Motor neuron (in vitro differentiated cells): ENCODE measurements at regions not wholly inside any gene's neighbourhood (a gene's known extent, or its start where the extent isn't known, plus 50 kb on each side); places are given as distances from the start of the nearest gene placed in this dataset.

Experiments
- ATAC-seq, 8 experiments: fragments of 200-7000 bp; cut with Tn5 transposase; replicated peaks in 6 of 8; 2 replicates each; pipeline ENCODE4 v1.8.0; 2021; ENCODE audit warnings: mild to moderate bottlenecking in 8 of 8, moderate library complexity in 8 of 8
- H3K27ac ChIP-seq, 2 donors: fragments of 250-450 bp; sonication (Bioruptor Pico); 2 replicates each; pipeline ENCODE4 v1.9.0; 2021; ENCODE audit warnings: antibody characterized with exemption in 2 of 2, mild to moderate bottlenecking in 2 of 2, moderate library complexity in 1 of 2
- H3K4me1 ChIP-seq, 2 donors: fragments of 250-450 bp; sonication (Bioruptor Pico); replicated peaks in 1 of 2; 2 replicates each; pipeline ENCODE4 v1.6.1; 2021; ENCODE audit warnings: antibody characterized with exemption in 2 of 2, mild to moderate bottlenecking in 2 of 2, moderate library complexity in 1 of 2
- H3K4me3 ChIP-seq, 5 donors: fragments of 250-450 bp; sonication (Bioruptor Pico); 2 replicates each; pipeline ENCODE4 v1.9.0; 2021; ENCODE audit warnings: antibody characterized with exemption in 5 of 5, mild to moderate bottlenecking in 5 of 5, moderate library complexity in 4 of 5
- WGBS, 10 experiments: fragments of 450-650 bp; shearing (Covaris generic); methylation state at CpG; one replicate each; pipeline ENCODE4 v1.0.0; 2022; 5-methylcytosine and 5-hydroxymethylcytosine counted together
- in situ Hi-C, 9 experiments: fragments of 400-800 bp; cut with MboI; loops; one replicate each; pipeline ENCODE4 v1.15.0; 2021; ENCODE audit warnings: low sequenced_read_pairs in 9 of 9, low pct_unique_long_range_greater_than_20kb in 2 of 9; ENCODE audit not compliant: unreplicated experiment in 9 of 9

DNA sequence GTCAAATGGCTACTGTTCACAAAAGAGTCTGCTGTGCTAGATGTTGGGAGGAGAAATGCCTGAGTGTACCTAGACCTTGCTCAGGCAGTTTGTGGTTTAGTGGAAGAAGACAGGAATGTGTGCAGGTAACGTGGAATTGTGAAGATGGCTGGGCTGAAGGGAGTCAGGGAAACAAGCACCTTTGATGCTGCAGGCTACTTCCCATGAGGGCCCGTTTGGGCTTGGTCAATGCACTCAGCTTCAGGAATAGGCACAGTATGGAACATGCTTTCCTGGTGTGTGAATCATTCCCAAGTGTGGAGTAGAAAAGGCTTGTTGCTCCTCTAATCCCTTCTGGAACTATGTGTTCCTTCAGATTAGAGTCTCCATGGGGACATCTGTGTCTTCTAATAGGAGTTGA, 318.3 kb upstream of the MTNR1B start:
- ATAC-seq: no peak
- in situ Hi-C loops: no loop called here
- 17 to 100% (median 75%) methylated on average over 1 to 2 of the region's 2 CpGs; no CpG with 5 or more reads in 4 of the 10 experiments for WGBS, 10 experiments
- Histone ChIP-seq H3K4me1 (peaks cover 4 to 14% of the 10 kb centered on the region in 2 donors), H3K4me3 (no peak overlapping the region), H3K27ac (no peak overlapping the region)

DNA sequence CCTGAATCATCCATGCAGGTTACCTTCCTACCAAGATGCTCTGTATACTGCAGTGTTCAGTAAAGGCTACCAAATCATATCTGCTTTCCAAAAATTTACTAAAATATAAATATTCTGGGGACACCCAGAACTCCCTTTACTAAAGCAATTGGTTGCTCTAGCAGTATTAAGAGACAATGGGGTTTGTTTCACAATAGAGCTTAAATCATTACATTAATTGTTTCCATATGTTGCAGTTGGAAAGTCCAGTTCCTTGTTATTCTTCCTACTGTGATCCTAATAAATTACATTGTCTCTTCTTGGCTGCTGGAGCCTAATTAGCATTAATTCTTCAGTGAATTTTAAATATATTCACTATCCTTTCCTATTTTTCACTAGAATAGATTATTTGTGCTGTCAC, 316.0 kb upstream of the MTNR1B start:
- Histone ChIP-seq H3K4me1 (peaks cover 6 to 15% of the 10 kb centered on the region in 2 donors), H3K4me3 (no peak overlapping the region), H3K27ac (no peak overlapping the region)
- in situ Hi-C loops: no loop called here
- peak in 1 of 8 experiments; percentile 25 for ATAC-seq

DNA sequence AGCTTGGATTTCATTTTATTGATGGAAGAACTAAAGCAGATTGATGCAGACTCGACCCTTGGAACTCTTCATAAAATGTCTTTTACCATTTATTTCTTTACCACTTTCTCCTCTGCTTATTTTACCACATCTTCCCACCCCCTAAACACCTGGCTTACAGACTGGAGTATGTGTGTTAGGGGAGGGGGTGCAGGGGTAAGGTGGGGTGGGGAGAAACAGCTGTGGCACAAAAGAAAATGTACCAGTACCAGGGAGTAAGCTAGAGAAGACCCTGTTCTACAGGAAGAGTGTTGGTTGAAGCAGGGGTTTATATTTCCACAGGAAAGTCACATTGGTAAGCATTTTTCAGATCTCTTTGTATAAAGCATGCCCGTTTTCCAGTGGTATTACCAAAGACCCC, 312.7 kb upstream of the MTNR1B start:
- Histone ChIP-seq H3K27ac (no peak overlapping the region), H3K4me3 (no peak overlapping the region), H3K4me1 (peaks cover 6 to 15% of the 10 kb centered on the region in 2 donors)
- no peak for ATAC-seq
- WGBS, 10 experiments: 0 to 100% (median 80%) methylated on average over 1 to 2 of the region's 2 CpGs; no CpG with 5 or more reads in 3 of the 10 experiments
- in situ Hi-C loops: no loop called here

DNA sequence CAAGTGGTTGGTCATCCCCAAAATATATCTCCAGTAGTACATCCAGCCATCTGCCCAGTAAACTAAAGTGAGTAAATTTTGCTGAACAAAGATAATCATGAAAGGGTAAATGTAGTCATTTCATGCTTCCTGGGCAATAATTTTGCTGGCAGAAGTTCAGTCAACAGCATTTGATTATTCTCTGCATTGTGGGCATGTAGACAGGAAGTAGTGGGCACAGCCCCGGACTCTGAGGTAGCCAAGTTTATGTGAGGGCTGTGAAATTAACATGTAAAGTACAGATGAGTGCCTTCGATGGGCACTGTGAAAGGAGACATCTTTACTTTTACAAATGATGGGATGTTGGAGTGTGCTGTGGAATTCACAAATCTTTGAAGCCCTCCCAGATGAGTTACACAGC, 312.2 kb upstream of the MTNR1B start:
- H3K27ac ChIP-seq: no peak overlapping the region
- in situ Hi-C loops: no loop called here
- 0 to 100% (median 54%) methylated on average over 1 to 2 of the region's 2 CpGs; no CpG with 5 or more reads in 2 of the 10 experiments for WGBS, 10 experiments
- H3K4me1 ChIP-seq: peaks cover 6 to 15% of the 10 kb centered on the region in 2 donors
- ATAC-seq: no peak
- H3K4me3 ChIP-seq: no peak overlapping the region

DNA sequence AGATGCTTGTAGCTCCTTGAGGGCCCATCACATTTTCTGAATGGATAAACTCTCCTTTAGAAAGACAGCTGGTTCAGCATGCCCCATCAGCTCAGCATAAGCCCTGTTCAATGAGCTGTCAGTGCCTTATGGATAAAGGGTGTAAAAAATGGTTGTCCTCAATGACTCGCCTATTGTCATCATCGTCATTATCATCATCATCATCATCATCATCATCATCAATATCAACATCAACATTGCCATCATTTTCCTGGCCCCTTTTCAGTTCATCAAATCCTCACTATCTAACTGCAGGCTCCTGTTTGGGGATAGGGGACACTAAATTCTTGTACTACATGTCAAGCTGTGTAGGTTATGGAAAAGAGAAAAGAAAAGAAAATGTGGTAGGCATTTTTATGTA, 310.7 kb upstream of the MTNR1B start:
- Histone ChIP-seq H3K4me3 (no peak overlapping the region), H3K4me1 (peaks cover 6 to 9% of the 10 kb centered on the region in 2 donors), H3K27ac (no peak overlapping the region)
- no peak for ATAC-seq
- 20 to 93% (median 68%) methylated on average over 1 to 2 of the region's 2 CpGs; no CpG with 5 or more reads in 2 of the 10 experiments for WGBS, 10 experiments
- in situ Hi-C loops: no loop called here

DNA sequence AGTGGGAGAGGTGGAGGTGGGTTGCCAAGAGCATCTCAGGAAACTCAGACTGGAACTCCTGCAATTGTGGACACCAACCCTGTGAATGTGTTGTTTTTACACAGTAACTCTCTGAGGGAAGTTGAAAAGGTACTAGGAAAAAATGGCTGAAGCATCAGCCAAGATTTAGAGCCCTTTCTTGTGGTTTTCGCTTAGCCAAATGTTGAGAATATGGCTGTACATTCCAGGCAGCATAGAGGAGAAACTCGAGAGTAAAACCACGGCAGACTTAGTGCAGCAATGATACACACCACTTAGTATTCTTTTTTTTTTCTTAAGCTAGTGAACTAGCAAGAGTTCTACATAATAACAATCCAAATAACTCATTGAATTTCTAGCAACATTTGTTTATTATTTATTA, 309.7 kb upstream of the MTNR1B start:
- whole genome bisulfite sequencing, 10 experiments: 0 to 100% (median 87%) methylated on average over 1 to 3 of the region's 3 CpGs; no CpG with 5 or more reads in 2 of the 10 experiments
- Histone ChIP-seq H3K4me1 (peaks cover 4 to 6% of the 10 kb centered on the region in 2 donors), H3K27ac (no peak overlapping the region), H3K4me3 (no peak overlapping the region)
- in situ Hi-C loops: no loop called here
- no peak for ATAC-seq

DNA sequence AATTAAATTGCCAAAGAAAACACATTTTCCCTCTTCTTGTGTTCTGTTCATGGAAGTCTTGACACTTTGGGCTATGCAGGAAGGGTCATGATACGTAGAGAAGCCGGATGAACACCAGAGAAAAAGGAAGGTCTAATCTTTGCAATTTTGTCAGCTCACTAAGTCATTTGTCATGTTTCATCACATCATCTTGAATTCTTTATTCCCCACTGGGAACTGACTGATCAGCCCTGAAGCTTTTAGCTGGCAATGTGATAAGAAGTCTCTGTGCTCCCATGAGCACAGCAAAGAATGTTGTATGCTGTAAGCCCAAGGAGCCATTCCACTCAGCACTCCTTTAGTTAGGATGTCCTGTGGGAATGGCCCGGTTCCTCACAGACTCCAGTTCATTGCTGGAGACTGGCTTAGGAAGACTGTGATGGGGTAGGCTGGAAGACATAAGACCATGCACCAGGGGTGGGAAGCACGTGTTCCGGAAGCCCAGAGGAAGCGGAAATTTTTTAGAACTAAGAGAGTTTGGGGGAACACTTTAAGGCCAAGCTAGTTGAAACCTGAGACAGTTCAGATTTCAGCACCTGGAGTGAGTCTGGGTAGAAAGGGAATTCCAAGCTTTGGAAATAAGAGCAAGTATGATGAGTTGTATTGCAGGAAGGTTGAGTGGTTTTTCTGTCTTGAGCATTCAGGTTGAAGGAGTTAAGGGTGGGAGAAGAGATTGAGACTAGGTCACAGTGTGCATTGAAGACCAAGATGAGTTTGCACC, 306.7 kb upstream of the MTNR1B start:
- in situ Hi-C loops: no loop called here
- peaks cover 3 to 6% of the 10 kb centered on the region in 2 donors for H3K4me1 ChIP-seq
- WGBS, 10 experiments: 42 to 100% (median 83%) methylated on average over 1 to 6 of the region's 6 CpGs; no CpG with 5 or more reads in 1 of the 10 experiments
- H3K4me3 ChIP-seq: no peak overlapping the region
- no peak for ATAC-seq
- H3K27ac ChIP-seq: no peak overlapping the region

DNA sequence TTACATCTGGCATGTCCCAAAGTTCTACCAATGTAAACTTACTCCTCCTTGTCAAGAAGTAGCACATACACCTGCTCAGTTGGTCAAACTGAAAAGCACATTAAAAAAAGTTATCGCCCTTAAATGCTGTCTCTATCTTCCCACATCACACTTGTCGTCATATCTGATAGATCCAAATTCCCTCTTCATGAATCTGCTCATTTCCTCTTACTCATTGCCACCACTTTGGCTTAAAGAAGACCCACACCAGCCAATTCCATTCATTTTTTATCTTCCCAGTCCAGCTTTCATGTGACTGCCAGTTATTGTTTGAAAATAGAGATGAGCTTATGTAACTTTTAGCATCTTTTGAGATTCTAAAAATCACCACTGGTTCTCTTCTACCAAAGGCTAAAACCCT, 305.9 kb upstream of the MTNR1B start:
- ATAC-seq: no peak
- Histone ChIP-seq H3K4me1 (peaks cover 10 to 13% of the 10 kb centered on the region in 2 donors), H3K4me3 (no peak overlapping the region), H3K27ac (no peak overlapping the region)
- in situ Hi-C loops: no loop called here
- WGBS, 10 experiments: 34 to 100% (median 77%) methylated on average over 2 of the region's 2 CpGs; no CpG with 5 or more reads in 4 of the 10 experiments

DNA sequence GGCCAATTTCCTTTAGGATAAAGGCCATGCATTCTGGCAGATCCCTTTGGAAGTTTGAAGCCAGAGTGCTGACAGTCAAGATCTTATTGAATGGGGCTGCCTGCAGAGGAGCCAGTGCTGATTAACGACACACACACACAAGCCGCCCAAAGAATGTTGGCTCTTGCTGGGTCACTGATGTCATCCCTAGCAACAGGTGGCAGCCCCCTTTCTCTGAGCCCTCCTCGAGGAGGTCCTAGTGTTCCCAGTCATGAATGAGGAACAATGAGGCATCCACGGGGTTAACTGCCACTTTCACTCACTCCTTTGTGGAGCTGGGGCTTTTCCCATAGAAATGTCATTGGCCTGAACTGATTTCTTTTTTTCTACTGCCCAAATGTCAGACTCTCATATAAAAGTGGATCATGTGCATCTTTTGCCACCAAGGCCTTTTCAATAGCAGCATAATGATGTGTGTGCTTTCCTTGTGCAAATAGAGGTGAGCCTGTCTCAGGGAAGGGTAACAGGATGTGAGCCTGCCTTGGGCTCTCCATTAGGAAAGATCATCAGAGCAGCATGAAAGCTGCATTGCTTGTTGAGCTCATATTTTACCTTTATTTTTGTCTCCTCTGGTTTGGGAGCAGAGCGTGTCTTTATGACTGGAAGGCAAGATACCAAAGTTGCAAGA, 301.8 kb upstream of the MTNR1B start:
- Histone ChIP-seq H3K4me3 (no peak overlapping the region), H3K27ac (peak overlapping the region; percentile 32 to 36), H3K4me1 (peaks cover 16 to 38% of the 10 kb centered on the region in 2 donors)
- peak in 5 of 8 experiments; percentile 92 to 94 (median 93) for ATAC-seq
- WGBS, 10 experiments: 6 to 68% (median 36%) methylated on average over 1 to 4 of the region's 5 CpGs
- in situ Hi-C loops: no loop called here

DNA sequence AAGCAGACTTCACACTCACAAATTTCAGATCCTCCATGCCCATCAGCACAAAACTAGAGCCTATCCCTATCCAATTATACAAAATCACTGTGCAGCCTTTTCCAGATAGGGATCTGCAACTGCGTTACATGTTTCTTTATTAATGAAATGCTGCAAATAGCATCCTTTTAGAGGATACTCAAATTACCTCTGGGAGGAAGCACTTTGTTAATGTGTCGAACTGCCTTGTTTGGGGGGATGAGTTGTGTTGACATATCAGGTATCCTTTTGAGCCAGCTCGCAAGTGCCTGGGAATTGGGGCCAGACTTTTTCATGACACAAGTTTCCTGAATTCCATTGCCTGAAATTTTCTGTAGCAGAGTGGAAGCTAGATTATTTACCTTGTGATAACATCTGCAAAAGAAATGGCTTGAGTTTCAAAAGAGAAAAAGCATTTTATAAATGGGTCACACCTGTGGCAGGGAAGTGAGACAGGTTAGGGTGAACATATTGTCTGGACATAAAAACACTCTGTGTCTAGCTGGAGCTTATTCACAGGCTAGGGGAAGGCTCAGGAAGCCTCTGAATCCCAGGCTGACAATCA, 299.1 kb upstream of the MTNR1B start:
- in situ Hi-C loops: no loop called here

DNA sequence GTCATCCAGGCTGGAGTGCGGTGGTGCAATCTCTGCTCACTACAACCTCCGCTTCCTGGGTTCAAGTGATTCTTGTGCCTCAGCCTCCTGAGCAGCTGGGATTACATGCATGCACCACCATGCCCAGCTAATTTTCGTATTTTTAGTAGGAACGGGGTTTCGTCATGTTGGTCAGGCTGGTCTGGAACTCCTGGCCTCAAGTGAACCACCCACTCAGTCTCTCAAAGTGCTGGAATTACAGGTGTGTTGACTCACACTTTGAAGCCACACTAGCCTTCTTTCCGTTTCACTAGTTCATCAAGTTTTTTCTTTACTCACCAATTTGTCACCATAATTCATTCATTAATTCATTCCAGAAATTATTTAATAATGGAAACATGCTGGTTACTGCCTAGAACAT, 298.4 kb upstream of the MTNR1B start:
- Histone ChIP-seq H3K27ac (no peak overlapping the region), H3K4me3 (no peak overlapping the region), H3K4me1 (peaks cover 16 to 48% of the 10 kb centered on the region in 2 donors)
- WGBS, 10 experiments: 57 to 100% (median 91%) methylated on average over 1 to 6 of the region's 6 CpGs
- ATAC-seq: no peak
- in situ Hi-C loops: no loop called here

More for the DNA sequence above, 299.1 kb upstream of the MTNR1B start:
- 20 to 90% (median 69%) methylated on average over 1 to 3 of the region's 3 CpGs; no CpG with 5 or more reads in 2 of the 10 experiments for WGBS, 10 experiments
- H3K4me3 ChIP-seq: no peak overlapping the region
- H3K4me1 ChIP-seq: peaks cover 16 to 41% of the 10 kb centered on the region in 2 donors
- H3K27ac ChIP-seq: no peak overlapping the region
- no peak for ATAC-seq

DNA sequence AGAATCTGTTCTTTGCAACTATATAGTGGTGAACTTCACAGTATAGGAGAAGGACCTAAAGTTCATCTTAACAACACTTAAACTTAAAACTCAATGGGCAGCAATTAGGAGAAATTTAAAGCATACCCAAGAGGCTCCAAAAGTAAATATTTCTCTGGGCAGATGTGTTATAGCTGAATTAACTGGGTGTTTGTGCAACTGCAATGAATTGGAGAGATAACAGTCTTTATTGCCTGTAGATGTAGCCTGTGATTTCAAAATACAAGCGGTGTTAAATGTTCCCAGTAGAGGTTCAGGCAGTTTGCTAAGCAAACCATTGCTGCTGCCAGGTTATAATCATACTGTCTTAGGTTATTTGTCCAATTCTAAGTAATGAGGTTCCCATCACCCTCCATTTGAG, 294.1 kb upstream of the MTNR1B start:
- WGBS, 10 experiments: 50 to 100% (median 94%) methylated on average over 1 of the region's 1 CpG; no CpG with 5 or more reads in 2 of the 10 experiments
- Histone ChIP-seq H3K4me3 (no peak overlapping the region), H3K27ac (no peak overlapping the region), H3K4me1 (peaks cover 0 to 18% of the 10 kb centered on the region in 2 donors)
- in situ Hi-C loops: no loop called here
- peak in 1 of 8 experiments; percentile 44 for ATAC-seq

DNA sequence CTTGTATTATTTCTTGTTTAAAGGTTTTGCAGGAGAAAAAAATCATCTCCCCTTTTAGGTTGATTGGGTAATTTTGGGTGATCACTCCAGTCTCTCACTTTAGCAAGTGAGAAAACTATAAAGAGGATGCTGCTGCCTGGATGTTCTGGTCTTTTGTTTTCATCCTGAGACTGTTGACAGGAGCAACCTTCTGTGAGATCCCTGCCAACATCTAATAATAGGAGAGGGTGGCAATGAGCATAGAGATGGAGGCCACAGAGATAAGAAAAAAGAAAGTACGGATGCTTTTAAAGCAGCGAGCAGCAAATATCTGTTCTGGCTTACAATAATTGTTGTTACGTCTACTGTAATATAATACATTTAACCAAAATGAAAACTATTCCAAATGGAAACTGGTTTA, 293.6 kb upstream of the MTNR1B start:
- Histone ChIP-seq H3K27ac (no peak overlapping the region), H3K4me3 (no peak overlapping the region), H3K4me1 (peaks cover 0 to 13% of the 10 kb centered on the region in 2 donors)
- WGBS, 10 experiments: 47 to 93% (median 74%) methylated on average over 2 to 3 of the region's 3 CpGs; no CpG with 5 or more reads in 2 of the 10 experiments
- in situ Hi-C loops: no loop called here
- ATAC-seq: peak in 1 of 8 experiments; percentile 59
